HEK293 (cell line): ENCODE measurements at regions not wholly inside any gene's neighbourhood (a gene's known extent, or its start where the extent isn't known, plus 50 kb on each side); places are given as distances from the start of the nearest gene placed in this dataset.

Source experiments
- EGR2 ChIP-seq: fragments of 450-650 bp; formaldehyde crosslinking; IDR thresholded peaks from 2 replicates; pipeline ENCODE4 v1.5.1; 2016; ENCODE audit warnings: low read depth, missing biosample characterization, missing genetic modification characterization
- HOXA7 ChIP-seq: sonication (generic); formaldehyde crosslinking; IDR thresholded peaks from 2 replicates; pipeline ENCODE4 v1.8.1; 2022; ENCODE audit warnings: missing genetic modification reagents, borderline replicate concordance
- TCF7L2 ChIP-seq: IDR thresholded peaks from 2 replicates; pipeline ENCODE4 v1.6.1; 2011; ENCODE audit warnings: low read depth, mild to moderate bottlenecking, inconsistent platforms, low read length, moderate library complexity, borderline replicate concordance
- YY2 ChIP-seq: fragments of 450-650 bp; formaldehyde crosslinking; IDR thresholded peaks from 2 replicates; pipeline ENCODE4 v1.5.1; 2016; ENCODE audit warnings: missing biosample characterization, missing genetic modification characterization
- ZBTB20 ChIP-seq: fragments of 450-650 bp; formaldehyde crosslinking; IDR thresholded peaks from 2 replicates; pipeline ENCODE4 v1.5.1; 2016; ENCODE audit warnings: missing biosample characterization, missing genetic modification characterization
- ZBTB8A ChIP-seq: fragments of 450-650 bp; formaldehyde crosslinking; IDR thresholded peaks from 2 replicates; pipeline ENCODE4 v1.5.1; 2016; ENCODE audit warnings: missing biosample characterization, missing genetic modification characterization
- ZFP3 ChIP-seq: fragments of 450-650 bp; formaldehyde crosslinking; IDR thresholded peaks from 2 replicates; pipeline ENCODE4 v1.5.1; 2016; ENCODE audit warnings: low read depth, missing biosample characterization, missing genetic modification characterization
- ZFP37 ChIP-seq: fragments of 450-650 bp; formaldehyde crosslinking; IDR thresholded peaks from 2 replicates; pipeline ENCODE4 v1.5.1; 2016; ENCODE audit warnings: missing biosample characterization, missing genetic modification characterization
- ZNF138 ChIP-seq: fragments of 450-650 bp; formaldehyde crosslinking; IDR thresholded peaks from 2 replicates; pipeline ENCODE4 v1.5.1; 2016; ENCODE audit warnings: missing biosample characterization, missing genetic modification characterization, borderline replicate concordance
- ZNF157 ChIP-seq: fragments of 450-650 bp; formaldehyde crosslinking; IDR thresholded peaks from 2 replicates; pipeline ENCODE4 v1.5.1; 2016; ENCODE audit warnings: missing biosample characterization, missing genetic modification characterization
- ZNF169 ChIP-seq: fragments of 450-650 bp; formaldehyde crosslinking; IDR thresholded peaks from 2 replicates; pipeline ENCODE4 v1.5.1; 2016; ENCODE audit warnings: missing biosample characterization, missing genetic modification characterization
- ZNF37A ChIP-seq: fragments of 450-650 bp; IDR thresholded peaks from 2 replicates; pipeline ENCODE4 v1.5.1; 2018; ENCODE audit warnings: missing biosample characterization, missing genetic modification characterization
- ZNF404 ChIP-seq: fragments of 450-650 bp; formaldehyde crosslinking; IDR thresholded peaks from 2 replicates; pipeline ENCODE4 v1.5.1; 2017; ENCODE audit warnings: missing biosample characterization, missing genetic modification characterization
- ZNF549 ChIP-seq: fragments of 450-650 bp; IDR thresholded peaks from 2 replicates; pipeline ENCODE4 v1.5.1; 2018; ENCODE audit warnings: missing biosample characterization, missing genetic modification characterization, mild to moderate bottlenecking, inconsistent platforms, moderate library complexity
- ZNF555 ChIP-seq: fragments of 450-650 bp; formaldehyde crosslinking; conservative IDR thresholded peaks from 2 replicates; pipeline ENCODE4 v1.5.1; 2017; ENCODE audit warnings: missing biosample characterization, mild to moderate bottlenecking, missing genetic modification characterization, inconsistent platforms
- ZNF624 ChIP-seq: fragments of 450-650 bp; formaldehyde crosslinking; IDR thresholded peaks from 2 replicates; pipeline ENCODE4 v1.5.1; 2017; ENCODE audit warnings: missing biosample characterization, missing genetic modification characterization
- ZXDB ChIP-seq: fragments of 450-650 bp; formaldehyde crosslinking; IDR thresholded peaks from 2 replicates; pipeline ENCODE4 v1.5.1; 2016; ENCODE audit warnings: missing biosample characterization, missing genetic modification characterization
- TF ChIP-seq, protein P1 (sequence below): fragments of 450-650 bp; IDR thresholded peaks from 2 replicates; pipeline ENCODE4 v1.5.1; 2018; ENCODE audit warnings: missing biosample characterization, missing genetic modification characterization
- TF ChIP-seq, protein P2 (sequence below): fragments of 450-650 bp; formaldehyde crosslinking; IDR thresholded peaks from 2 replicates; pipeline ENCODE4 v1.5.1; 2017; ENCODE audit warnings: missing biosample characterization, missing genetic modification characterization
- TF ChIP-seq, protein P3 (sequence below): fragments of 450-650 bp; formaldehyde crosslinking; IDR thresholded peaks from 2 replicates; pipeline ENCODE4 v1.5.1; 2016; ENCODE audit warnings: missing biosample characterization, missing genetic modification characterization, borderline replicate concordance
- TF ChIP-seq, protein P4 (sequence below): fragments of 450-650 bp; IDR thresholded peaks from 2 replicates; pipeline ENCODE4 v1.5.1; 2018; ENCODE audit warnings: missing biosample characterization, mild to moderate bottlenecking, missing genetic modification characterization
- TF ChIP-seq, protein P5 (sequence below): fragments of 450-650 bp; formaldehyde crosslinking; IDR thresholded peaks from 2 replicates; pipeline ENCODE4 v1.5.1; 2017; ENCODE audit warnings: missing biosample characterization, mild to moderate bottlenecking, missing genetic modification characterization, moderate library complexity
- TF ChIP-seq, protein P6 (sequence below): fragments of 450-650 bp; formaldehyde crosslinking; IDR thresholded peaks from 2 replicates; pipeline ENCODE4 v1.5.1; 2016; ENCODE audit warnings: missing biosample characterization, missing genetic modification characterization, borderline replicate concordance
- TF ChIP-seq, protein P7 (sequence below): fragments of 450-650 bp; formaldehyde crosslinking; IDR thresholded peaks from 2 replicates; pipeline ENCODE4 v1.5.1; 2016; ENCODE audit warnings: missing biosample characterization, missing genetic modification characterization

DNA sequence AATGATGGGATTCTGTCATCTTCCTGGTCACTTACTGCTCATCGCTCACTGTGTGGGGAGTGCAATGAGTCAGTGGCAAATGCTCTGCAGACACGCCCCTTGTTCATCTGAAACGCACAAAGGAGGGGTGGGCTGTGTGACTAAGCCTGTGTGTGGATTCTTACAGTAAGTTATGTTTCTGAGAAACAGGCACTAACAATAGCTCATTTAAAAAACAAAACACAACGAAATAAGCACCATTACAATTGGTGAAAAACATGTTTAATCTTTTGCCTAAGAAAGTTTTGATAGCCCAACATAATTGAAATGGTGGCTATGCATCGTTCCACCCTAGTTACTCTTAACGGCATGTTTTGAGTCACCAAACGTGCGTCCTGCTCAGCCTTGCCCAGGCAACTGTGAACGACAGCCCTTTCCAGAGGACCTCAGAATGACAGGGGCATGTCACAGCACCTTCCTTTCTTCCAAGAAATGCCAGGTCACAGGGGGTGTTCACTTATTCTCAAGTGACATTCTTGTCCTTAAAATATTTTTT, 118.4 kb upstream of the SGK1 start (continued):
- TF ChIP-seq ZFP37 (tag by site-specific recombination) (no peak), ZFP3 (no peak), HOXA7 (CRISPR knock-in tag) (no peak), ZNF404 (tag by site-specific recombination) (no peak), ZNF157 (tag by site-specific recombination) (no peak), ZNF37A (tag by site-specific recombination) (no peak), ZBTB20 (tag by site-specific recombination) (0 out of 2 replicates have a peak, but pooled peaks have one; percentile 13), EGR2 (tag by site-specific recombination) (no peak), YY2 (no peak), ZNF624 (tag by site-specific recombination) (no peak), ZBTB8A (no peak), ZNF549 (tag by site-specific recombination) (no peak), ZNF169 (tag by site-specific recombination) (no peak), ZXDB (no peak), ZNF138 (tag by site-specific recombination) (no peak), ZNF555 (tag by site-specific recombination) (no peak), TCF7L2 (no peak)
- TF ChIP-seq, protein P1, sequence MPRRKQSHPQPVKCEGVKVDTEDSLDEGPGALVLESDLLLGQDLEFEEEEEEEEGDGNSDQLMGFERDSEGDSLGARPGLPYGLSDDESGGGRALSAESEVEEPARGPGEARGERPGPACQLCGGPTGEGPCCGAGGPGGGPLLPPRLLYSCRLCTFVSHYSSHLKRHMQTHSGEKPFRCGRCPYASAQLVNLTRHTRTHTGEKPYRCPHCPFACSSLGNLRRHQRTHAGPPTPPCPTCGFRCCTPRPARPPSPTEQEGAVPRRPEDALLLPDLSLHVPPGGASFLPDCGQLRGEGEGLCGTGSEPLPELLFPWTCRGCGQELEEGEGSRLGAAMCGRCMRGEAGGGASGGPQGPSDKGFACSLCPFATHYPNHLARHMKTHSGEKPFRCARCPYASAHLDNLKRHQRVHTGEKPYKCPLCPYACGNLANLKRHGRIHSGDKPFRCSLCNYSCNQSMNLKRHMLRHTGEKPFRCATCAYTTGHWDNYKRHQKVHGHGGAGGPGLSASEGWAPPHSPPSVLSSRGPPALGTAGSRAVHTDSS: no peak
- TF ChIP-seq, protein P2, sequence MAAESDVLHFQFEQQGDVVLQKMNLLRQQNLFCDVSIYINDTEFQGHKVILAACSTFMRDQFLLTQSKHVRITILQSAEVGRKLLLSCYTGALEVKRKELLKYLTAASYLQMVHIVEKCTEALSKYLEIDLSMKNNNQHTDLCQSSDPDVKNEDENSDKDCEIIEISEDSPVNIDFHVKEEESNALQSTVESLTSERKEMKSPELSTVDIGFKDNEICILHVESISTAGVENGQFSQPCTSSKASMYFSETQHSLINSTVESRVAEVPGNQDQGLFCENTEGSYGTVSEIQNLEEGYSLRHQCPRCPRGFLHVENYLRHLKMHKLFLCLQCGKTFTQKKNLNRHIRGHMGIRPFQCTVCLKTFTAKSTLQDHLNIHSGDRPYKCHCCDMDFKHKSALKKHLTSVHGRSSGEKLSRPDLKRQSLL (tag by site-specific recombination): no peak
- TF ChIP-seq, protein P3, sequence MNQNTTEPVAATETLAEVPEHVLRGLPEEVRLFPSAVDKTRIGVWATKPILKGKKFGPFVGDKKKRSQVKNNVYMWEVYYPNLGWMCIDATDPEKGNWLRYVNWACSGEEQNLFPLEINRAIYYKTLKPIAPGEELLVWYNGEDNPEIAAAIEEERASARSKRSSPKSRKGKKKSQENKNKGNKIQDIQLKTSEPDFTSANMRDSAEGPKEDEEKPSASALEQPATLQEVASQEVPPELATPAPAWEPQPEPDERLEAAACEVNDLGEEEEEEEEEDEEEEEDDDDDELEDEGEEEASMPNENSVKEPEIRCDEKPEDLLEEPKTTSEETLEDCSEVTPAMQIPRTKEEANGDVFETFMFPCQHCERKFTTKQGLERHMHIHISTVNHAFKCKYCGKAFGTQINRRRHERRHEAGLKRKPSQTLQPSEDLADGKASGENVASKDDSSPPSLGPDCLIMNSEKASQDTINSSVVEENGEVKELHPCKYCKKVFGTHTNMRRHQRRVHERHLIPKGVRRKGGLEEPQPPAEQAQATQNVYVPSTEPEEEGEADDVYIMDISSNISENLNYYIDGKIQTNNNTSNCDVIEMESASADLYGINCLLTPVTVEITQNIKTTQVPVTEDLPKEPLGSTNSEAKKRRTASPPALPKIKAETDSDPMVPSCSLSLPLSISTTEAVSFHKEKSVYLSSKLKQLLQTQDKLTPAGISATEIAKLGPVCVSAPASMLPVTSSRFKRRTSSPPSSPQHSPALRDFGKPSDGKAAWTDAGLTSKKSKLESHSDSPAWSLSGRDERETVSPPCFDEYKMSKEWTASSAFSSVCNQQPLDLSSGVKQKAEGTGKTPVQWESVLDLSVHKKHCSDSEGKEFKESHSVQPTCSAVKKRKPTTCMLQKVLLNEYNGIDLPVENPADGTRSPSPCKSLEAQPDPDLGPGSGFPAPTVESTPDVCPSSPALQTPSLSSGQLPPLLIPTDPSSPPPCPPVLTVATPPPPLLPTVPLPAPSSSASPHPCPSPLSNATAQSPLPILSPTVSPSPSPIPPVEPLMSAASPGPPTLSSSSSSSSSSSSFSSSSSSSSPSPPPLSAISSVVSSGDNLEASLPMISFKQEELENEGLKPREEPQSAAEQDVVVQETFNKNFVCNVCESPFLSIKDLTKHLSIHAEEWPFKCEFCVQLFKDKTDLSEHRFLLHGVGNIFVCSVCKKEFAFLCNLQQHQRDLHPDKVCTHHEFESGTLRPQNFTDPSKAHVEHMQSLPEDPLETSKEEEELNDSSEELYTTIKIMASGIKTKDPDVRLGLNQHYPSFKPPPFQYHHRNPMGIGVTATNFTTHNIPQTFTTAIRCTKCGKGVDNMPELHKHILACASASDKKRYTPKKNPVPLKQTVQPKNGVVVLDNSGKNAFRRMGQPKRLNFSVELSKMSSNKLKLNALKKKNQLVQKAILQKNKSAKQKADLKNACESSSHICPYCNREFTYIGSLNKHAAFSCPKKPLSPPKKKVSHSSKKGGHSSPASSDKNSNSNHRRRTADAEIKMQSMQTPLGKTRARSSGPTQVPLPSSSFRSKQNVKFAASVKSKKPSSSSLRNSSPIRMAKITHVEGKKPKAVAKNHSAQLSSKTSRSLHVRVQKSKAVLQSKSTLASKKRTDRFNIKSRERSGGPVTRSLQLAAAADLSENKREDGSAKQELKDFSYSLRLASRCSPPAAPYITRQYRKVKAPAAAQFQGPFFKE: no peak
- TF ChIP-seq, protein P4, sequence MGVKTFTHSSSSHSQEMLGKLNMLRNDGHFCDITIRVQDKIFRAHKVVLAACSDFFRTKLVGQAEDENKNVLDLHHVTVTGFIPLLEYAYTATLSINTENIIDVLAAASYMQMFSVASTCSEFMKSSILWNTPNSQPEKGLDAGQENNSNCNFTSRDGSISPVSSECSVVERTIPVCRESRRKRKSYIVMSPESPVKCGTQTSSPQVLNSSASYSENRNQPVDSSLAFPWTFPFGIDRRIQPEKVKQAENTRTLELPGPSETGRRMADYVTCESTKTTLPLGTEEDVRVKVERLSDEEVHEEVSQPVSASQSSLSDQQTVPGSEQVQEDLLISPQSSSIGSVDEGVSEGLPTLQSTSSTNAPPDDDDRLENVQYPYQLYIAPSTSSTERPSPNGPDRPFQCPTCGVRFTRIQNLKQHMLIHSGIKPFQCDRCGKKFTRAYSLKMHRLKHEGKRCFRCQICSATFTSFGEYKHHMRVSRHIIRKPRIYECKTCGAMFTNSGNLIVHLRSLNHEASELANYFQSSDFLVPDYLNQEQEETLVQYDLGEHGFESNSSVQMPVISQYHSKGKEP: no peak
- TF ChIP-seq, protein P5, sequence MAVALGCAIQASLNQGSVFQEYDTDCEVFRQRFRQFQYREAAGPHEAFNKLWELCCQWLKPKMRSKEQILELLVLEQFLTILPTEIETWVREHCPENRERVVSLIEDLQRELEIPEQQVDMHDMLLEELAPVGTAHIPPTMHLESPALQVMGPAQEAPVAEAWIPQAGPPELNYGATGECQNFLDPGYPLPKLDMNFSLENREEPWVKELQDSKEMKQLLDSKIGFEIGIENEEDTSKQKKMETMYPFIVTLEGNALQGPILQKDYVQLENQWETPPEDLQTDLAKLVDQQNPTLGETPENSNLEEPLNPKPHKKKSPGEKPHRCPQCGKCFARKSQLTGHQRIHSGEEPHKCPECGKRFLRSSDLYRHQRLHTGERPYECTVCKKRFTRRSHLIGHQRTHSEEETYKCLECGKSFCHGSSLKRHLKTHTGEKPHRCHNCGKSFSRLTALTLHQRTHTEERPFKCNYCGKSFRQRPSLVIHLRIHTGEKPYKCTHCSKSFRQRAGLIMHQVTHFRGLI (tag by site-specific recombination): no peak
- TF ChIP-seq, protein P6, sequence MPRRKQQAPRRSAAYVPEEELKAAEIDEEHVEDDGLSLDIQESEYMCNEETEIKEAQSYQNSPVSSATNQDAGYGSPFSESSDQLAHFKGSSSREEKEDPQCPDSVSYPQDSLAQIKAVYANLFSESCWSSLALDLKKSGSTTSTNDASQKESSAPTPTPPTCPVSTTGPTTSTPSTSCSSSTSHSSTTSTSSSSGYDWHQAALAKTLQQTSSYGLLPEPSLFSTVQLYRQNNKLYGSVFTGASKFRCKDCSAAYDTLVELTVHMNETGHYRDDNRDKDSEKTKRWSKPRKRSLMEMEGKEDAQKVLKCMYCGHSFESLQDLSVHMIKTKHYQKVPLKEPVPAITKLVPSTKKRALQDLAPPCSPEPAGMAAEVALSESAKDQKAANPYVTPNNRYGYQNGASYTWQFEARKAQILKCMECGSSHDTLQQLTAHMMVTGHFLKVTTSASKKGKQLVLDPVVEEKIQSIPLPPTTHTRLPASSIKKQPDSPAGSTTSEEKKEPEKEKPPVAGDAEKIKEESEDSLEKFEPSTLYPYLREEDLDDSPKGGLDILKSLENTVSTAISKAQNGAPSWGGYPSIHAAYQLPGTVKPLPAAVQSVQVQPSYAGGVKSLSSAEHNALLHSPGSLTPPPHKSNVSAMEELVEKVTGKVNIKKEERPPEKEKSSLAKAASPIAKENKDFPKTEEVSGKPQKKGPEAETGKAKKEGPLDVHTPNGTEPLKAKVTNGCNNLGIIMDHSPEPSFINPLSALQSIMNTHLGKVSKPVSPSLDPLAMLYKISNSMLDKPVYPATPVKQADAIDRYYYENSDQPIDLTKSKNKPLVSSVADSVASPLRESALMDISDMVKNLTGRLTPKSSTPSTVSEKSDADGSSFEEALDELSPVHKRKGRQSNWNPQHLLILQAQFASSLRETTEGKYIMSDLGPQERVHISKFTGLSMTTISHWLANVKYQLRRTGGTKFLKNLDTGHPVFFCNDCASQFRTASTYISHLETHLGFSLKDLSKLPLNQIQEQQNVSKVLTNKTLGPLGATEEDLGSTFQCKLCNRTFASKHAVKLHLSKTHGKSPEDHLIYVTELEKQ: no peak
- TF ChIP-seq, protein P7, sequence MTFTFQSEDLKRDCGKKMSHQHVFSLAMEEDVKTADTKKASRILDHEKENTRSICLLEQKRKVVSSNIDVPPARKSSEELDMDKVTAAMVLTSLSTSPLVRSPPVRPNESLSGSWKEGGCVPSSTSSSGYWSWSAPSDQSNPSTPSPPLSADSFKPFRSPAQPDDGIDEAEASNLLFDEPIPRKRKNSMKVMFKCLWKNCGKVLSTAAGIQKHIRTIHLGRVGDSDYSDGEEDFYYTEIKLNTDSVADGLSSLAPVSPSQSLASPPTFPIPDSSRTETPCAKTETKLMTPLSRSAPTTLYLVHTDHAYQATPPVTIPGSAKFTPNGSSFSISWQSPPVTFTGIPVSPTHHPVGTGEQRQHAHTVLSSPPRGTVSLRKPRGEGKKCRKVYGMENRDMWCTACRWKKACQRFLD (tag by site-specific recombination): no peak
